IPS-NIHi7 (cell line): ENCODE measurements at regions not wholly inside any gene's neighbourhood (a gene's known extent, or its start where the extent isn't known, plus 50 kb on each side); places are given as distances from the start of the nearest gene placed in this dataset.

Experiments
- DNase-seq: peaks from one replicate; pipeline ENCODE4 v3.0.0; 2012; ENCODE audit warnings: mixed read lengths; ENCODE audit errors: extremely low spot score

DNA sequence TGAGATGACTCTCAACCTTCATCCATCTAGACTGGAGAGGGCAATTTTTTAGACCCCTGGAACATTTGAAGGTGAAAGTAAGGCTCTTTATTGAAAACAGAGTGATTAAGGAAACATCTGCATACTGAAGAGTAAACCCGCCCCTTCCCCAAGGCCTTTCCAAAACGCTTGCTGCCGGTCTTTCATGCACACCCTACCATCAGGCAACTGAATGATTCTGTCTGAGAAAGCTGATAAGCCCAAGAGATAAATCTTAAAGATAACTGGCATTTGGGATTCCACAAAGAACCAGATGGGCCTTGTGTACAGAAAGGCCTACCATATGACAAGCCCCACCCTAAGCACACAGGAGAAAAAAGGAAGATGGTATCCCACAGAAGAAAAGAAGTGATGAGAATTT lies 54.4 kb upstream of the PIK3R1 start:
- DNase-seq = no peak

DNA sequence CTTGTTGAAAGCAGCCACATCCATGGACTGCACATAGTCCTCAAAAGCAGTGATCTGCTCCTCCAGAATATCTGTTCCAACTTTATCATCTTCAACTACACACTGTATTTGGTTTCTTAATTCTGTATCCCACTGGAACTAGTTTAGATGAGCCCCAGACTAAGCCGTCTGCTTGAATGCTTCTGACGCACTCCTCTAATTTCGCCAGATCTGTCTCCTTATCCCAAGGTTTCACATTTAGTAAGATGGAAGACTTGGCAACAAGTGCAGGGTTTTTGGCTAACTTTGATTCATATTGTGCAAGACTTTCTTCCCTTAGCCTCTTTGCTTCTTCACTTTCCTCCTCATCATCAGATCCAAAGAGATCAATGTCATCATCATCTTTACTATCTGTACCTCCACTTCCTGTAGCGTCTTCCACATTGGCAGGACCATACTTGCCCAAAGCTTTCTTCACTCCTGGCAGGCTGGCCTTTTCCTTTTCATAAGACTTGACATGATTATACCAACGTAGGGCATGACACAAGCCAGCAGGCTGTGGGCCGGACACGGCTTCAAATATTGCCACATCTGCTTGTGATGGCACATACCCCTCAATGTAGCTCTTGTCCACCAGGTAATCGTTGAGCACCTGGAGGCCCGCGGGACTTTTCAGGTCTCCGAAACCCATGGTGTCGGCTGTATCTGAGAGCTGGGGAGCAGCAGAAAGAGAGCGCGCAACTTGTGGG lies 56.2 kb upstream of the PIK3R1 start:
- no peak for DNase-seq

DNA sequence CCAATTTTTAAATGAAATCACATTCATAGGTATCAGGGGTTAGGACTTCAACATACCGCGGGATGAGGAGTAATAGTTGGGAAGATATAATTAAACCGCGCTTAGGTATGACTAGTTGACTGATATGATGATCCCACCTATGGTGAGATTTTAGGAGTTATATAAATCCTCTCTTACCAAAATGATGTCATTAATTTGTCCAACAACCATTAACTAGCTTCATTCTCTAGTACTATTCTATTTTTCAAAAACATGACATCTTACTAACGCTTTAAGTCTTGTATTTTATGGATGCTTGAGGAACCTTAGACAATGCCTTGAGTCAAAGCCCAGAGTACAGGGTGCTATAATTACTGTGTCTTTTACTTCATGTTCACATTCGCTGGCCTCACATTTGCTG lies 59.6 kb upstream of the PIK3R1 start:
- DNase-seq = no peak

DNA sequence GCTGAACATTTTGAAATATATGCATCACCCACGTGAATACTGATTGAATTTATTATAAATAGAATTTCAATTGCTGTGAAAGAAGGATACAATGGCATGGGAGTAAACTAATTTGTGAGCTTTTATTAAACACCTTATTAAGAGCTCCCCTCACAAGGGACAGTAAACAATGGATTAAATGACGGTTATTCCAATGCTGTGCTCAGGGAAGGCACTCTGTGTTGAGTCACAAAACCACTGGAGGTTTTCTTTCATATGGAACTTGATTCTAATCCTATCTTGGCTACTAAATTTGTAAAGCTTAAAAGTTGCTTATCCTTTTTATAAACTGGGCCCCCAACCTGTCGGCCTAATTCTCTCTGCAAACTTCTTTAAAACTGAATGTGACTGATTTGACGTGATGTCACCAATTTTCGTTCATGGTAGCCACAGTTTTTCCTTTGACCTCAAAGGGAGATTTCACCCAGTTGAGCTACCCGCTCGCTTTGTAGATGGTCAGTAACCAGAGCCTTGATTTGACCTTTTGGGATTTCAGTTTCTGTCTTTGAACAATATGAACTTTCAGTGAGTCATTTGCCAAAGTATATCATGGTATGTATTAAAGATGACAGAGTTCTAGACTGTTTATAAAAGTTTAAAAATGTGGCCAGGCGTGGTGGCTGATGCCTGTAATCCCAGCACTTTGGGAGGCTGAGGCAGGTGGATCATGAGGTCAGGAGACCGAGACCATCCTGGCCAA lies 61.3 kb upstream of the PIK3R1 start:
- DNase-seq = no peak

DNA sequence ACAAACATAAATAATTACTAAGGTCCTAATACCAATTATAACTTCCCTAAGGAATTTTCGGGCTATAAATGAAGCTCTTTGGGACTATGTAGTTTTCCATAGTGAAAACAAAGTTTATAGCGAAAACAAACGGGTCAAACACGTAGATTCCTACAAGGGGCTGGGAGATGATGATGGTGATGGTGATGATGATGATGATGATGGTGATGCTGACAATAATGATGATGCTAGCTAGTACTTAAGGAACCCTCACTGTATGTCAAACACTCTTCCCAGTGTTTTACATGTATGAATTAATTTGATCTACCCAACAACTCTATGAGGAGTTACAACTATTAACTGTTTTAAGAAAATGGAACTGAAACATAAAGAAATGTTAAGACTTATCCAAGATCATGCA lies 63.7 kb upstream of the PIK3R1 start:
- no peak for DNase-seq

DNA sequence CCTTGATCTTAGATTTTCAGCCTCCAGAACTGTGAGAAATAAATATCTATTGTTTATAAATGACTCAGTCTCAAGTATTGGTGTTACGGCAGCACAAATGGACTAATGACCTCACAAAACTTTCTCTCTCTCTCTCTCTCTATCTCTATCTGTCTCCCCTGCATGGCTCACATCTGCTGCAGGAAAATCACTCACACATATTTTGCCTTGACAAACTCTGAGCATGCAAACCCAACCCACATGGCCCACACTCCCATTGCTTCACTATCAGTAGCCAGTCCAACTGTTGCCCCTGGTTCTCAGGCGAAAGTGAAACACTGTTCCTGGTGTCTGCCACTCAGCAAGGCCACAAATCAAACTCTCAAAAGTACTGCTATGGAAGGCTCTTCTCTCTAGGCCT lies 66.4 kb upstream of the PIK3R1 start:
- DNase-seq = no peak

DNA sequence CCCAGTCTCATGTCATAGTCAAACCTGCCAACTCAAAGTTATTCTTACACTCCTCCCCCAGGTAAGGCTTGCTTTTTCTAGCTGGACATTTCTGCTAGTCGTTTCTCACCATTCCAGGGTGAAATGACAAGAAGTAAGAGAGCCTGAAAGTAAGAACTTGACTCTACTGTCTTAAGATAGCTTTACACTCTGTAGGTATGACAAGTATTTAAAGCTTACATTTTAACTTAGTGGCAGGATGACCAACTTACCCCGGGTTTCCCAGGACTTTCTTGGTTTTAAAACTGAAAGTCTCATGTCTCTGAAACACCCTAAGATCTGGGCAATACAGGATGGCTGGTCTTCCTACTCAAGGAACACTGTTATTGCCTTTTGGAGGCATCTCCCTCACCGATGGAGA lies 67.5 kb upstream of the PIK3R1 start:
- DNase-seq = no peak

DNA sequence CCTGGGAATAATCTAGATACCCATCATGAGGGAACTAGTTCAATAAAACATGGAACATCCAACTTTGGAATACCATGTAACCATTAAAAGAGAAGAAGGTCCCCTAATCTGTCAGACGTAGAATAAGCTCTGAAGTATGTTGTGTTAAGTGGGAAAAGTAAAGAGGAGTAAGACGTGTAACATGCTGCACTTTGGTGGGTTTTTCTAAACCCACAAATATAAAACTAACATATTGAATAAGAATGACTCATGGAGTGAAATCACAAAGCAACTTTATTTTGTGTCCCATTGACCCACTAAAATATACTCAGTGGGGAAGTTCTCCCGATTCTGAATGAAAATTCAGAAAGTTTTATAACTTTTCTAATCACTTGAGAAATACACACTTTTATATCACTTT lies 67.9 kb upstream of the PIK3R1 start:
- DNase-seq = no peak

DNA sequence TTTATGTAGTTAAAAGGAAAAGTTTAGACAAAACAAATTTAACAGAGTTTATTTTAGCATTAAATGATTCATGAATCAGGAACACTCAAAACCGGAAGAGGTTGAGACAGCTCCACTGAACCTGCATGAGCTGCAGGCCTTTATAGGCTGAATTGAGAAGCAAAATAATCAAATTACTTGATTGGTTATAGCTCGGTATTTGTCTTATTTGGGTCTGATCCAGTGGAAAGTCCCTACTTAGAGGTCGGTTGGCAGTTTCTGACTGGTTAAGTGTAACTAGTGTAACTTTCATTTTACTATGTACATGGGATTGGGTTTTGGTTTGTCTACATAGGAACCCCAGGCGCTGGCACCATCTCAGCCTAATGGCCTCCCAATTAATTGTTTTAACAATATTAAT lies 74.1 kb upstream of the PIK3R1 start:
- DNase-seq = no peak

DNA sequence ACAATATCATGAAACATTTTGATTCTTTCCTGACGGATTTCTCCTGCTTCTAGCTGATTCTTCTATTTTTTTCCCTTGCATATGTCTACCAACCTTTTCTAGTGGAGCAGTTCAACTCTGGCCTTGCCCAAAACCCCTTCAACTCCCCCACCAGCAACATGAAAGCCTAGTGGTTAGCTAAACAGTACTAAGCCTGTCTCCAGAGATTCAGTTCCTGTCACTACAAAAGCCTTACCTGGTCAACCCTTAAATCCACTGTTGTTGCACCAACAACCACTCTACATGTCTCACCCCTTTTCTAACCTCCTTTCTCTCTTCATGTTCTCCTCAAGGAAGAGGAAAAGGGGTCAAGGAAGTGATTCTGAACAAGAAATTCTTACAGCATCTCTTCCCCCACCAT lies 74.8 kb upstream of the PIK3R1 start:
- DNase-seq = no peak

DNA sequence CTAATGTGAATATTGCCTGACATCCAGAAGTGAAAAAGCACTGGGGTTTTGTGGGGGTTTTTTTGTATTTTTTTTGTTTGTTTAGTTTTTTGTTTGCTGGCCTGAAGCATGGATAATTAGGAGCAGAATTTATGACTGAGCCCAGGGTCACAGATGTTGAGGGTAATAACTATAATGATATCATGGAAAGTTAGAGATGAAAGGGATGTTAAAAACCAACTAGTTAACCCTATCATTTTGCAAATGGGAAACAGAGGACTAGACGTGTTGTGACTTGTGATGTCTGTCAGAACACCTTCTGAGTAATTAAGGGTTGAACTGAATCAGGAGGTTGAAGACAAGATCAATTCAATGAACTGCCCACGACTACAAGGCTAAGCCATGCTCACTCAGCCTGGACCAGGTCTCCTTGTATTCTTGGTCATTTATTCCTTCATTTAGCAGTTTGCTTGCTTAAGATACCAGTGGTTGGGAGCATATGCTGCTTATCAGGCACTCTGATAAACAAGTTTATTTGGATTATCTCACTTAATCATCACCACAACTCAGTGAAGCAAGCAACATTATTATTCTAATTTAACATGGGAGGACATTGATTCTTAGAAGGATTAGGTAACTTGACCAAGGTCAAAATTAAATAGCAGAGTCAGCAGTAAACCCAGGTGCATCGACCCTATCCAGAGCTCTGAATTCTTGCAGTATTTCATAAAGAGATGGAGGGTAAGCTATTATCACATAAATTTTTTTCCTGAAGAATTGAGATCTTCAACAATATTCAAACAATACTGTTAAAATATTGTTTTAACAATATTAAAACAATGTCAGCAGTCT lies 75.7 kb upstream of the PIK3R1 start:
- no peak for DNase-seq

DNA sequence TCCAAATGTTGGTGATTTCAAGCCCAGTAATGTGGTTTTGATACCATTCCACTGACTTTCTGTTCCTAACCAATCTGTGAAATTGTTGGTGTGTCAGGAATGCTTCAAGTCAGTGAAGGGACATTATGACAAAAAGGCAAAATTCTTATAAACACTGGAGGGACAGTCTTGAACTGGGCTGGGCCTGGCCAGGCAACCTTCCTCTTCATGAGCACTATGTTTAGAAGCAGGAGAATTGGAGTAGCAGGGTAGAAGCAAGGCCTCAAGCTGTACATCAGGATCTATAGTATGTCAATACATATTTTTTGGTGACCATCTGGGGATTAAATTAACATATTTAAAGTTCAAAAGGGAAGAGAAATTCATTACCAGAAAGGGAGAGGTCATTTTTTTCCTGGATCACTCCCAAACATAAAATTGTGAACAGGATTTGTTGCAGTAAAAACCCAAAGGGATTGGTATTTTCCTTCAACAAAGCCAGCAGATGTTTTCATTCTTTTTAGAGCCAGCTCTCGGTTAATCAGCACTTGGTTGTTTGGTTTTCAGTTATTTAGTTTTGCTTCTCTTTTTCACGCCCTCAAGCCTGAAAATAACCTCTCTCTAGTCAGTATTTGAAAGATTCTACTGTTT lies 77.9 kb upstream of the PIK3R1 start:
- DNase-seq = no peak

DNA sequence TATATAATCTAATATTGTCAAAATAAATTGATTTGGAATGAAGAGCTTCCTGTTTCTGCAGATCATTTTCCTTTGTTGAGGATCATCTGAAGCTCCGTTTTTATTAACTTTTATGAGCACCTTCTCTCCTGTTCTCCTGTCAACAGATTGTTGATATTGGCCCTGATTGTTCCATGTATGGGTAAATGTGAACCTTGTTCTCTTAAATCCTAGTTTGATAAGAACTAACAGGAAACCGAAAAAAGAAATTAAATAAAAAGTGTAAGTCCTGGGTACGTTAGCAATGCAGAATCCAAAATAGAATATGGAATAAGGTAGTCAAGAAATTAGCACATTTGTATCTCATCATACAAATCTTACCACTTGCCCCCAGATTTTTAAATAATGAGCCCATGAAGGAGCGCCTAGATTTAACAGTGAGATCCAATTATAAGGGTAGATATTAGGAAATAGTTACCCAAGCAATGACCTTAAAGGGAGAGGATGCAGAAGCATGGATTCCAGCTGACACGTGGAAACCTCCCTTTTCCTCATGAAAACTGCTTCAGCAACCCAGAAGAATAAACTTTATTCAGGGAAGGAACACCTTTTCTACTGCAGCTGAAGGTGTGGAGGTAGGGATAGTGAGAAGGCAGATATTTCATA lies 80.8 kb upstream of the PIK3R1 start:
- no peak for DNase-seq

DNA sequence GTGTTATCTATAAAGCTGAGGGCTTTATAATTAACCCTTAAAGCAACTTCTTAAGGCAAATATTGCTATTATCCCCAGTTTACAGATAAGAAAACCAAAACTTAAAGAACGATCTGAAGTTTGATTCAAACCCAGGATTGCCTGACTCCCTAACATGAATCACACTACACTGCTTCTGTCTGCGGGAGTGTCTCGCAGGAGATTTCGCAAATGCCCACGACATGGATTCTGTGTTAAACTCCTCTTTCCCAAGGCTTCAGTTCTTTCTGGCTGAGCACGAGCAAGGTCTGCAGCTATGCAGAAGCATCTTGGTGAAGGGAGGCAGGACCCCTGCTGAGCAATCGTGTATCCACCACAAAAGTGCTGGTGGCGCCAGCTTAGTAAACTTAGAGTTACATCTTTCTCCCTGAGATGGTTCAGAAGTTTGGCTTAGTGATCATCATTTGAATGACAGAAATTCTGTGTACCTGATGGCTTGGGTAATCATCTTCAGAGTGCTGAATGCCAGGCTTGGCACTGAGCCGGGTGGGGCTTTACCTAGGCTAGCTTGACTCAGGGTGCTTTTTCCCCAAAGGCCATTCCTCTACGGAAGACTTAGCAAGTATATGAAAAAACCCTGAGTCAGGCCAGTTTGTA lies 81.4 kb upstream of the PIK3R1 start:
- DNase-seq = no peak

DNA sequence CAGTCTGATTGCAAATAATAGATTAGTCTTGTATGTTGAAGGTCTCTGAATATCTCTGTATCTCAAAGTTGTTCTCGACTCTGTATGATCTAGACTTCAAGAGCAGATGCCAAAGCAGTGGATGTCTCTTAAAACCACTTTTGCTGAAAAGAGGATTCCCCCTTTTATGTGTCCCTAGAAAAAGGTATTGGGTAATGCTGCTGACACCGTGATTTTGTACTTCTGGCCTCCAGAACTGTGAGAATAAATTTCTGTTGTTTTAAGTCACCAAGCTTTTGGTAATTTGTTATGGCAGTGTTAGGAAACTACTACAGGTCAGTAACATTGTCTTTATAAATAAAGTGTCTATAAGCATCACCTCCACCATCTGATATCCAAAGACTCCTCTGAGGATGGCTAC lies 85.3 kb upstream of the PIK3R1 start:
- no peak for DNase-seq

DNA sequence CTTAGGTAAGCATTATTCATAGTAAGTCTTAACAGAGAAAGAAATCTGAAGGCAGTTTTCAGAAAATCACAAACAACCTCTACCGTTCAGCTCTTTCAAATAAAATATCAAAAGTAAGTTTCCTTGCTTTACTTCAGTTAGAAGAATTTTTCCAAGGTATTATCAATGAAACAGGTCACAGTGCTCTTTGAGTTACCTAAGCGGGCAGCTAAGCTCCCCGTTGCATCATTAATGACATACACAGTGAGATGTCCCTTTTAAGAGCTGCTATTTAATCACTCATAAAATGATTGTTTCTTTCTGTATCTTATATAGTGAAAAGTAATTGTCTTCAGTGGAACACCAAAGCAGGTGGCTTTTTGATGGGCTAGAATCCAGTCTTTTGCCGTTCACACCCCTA lies 86.2 kb upstream of the PIK3R1 start:
- DNase-seq = no peak

DNA sequence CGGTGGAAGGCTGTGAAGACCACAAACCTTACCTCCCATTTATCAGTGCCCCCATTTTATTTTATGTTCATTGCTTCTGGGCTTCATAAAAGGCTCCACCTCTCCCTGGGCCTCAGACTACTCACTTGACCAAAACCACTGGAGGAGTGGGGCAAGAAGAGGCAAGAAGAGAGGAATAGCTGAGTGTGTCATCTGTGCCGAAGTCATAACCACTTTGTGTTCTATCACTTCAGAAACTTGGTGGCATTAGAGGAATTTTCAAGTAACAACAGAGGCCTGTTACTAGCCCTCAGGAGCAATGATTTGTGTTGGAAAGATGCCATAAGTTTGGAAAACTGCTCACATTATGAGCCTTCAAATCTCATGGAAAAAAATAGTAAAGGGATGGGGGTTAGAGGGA lies 88.7 kb upstream of the PIK3R1 start:
- no peak for DNase-seq

DNA sequence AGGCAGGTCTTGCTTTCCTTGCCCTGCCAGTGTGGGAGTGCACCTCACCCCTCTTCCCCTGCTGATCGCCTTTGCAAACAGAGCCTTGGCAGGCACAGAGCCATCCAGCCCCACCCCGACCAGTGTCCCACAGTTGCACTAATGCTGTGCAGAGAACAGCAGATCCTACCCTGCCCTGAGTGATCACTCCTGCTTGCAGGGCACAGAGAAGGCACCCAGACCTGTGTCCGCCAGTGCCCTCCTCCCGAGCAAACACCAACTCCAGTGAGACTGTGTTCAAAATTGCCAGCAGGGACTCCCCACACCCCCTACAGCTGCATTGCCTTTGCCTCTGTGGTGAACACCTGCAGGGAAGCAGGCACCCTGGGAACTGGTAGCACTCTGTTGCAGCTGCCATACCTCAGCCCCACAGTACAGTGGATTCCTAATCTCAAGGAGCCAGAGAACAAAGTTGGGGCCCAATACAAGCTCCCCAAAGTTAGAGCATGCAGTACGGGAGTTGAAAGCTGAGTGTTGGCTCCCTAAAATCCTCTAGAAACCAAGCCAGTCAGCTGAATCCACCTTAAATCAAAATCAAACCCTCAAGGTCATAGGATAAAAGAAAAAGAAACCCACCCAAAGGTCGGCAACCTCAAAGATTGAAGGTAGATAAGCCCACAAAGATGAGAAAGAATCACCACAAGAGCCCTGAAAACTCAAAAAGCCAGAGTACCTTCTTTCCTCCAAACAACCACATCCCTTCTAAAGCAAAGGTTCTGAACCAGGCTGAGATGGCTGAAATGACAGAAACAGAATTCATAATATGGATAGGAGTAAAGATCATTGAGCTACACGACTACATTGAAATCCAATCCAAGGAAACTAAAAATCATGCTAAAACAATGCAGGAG lies 92.9 kb upstream of the PIK3R1 start:
- DNase-seq = no peak

DNA sequence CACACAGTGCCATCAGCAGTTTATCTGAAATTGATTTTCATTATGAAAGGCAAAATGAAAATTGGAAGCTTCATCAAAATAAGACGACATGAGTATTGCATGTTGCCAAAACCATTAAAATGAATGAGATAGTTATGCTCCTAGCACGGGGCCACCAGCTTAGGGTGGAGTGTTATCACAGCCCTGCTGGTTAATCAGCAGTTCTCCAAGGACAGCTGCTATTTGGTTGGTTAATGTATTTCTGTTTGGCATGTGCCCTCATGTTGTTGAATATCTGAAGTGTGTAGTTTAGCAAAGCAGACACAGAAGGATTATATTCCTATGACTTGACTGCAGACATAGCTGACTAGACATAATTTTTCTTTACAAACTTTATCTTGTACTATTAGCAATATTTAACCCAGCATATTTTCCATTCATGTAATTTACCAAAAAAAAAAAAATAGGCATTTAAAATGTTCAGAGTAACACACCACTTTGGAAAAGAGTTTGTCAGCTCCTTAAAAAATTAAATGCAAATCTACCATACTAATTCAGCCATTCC lies 98.6 kb upstream of the PIK3R1 start:
- no peak for DNase-seq

DNA sequence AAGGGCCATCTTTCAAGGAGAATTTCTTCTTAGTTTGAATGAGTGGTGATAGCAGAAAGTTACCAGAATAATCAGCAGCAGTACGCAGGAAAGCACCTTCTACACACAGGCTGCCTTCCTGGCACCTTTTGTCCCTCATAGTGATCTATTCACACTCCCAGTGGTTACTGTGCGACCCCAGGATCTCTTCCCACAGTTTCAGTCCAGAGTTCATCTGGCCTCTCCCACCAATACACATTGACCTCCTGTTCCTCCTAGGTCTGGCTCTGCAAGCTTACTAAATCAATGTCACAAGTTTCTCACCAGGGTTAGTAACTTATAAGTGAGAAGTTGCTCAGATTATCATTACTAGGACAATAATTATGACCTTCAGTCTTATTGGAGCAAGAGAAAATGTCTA lies 99.1 kb upstream of the PIK3R1 start:
- no peak for DNase-seq
